Muscle layer of duodenum (tissue), 2 donors: ENCODE measurements at regions not wholly inside any gene's neighbourhood (a gene's known extent, or its start where the extent isn't known, plus 50 kb on each side); places are given as distances from the start of the nearest gene placed in this dataset.
"Not testable (repeated sequence)": the region's sequence is repeated elsewhere in the genome, so short reads cannot be mapped to it uniquely, and the experiment has no call there.

Experiments
- H3K27ac ChIP-seq: one replicate; pipeline ENCODE4 v1.7.0; 2013; ENCODE audit warnings: mild to moderate bottlenecking, low read length
- H3K27me3 ChIP-seq: one replicate; pipeline ENCODE4 v1.7.0; 2013; ENCODE audit warnings: low read depth, mild to moderate bottlenecking, control low read depth, low read length
- H3K36me3 ChIP-seq, 2 donors: one replicate each; pipeline ENCODE4 v1.7.0; 2013; ENCODE audit warnings: low read length in 2 of 2, control low read depth in 1 of 2, mild to moderate bottlenecking in 1 of 2; ENCODE audit not compliant: insufficient read depth in 2 of 2, control insufficient read depth in 1 of 2
- H3K4me1 ChIP-seq, 2 donors: one replicate each; pipeline ENCODE4 v1.7.0; 2013; ENCODE audit warnings: low read length in 2 of 2, mild to moderate bottlenecking in 2 of 2, control low read depth in 1 of 2, moderate library complexity in 1 of 2; ENCODE audit not compliant: insufficient read depth in 2 of 2, control insufficient read depth in 1 of 2
- H3K4me3 ChIP-seq, 2 donors: one replicate each; pipeline ENCODE4 v1.7.0; 2013; ENCODE audit warnings: low read length in 2 of 2, low read depth in 1 of 2, mild to moderate bottlenecking in 1 of 2
- H3K9me3 ChIP-seq, 2 donors: one replicate each; pipeline ENCODE4 v1.7.0; 2013; ENCODE audit warnings: low read length in 2 of 2, control low read depth in 1 of 2, mild to moderate bottlenecking in 1 of 2; ENCODE audit not compliant: control insufficient read depth in 1 of 2
- donor health status: healthy.

GRCh38 chr1:95532335-95532734 is 298.3 kb downstream of the RWDD3 start:
- no peaks in the 10 kb centered on the region for H3K27me3 ChIP-seq
- no peaks in the 10 kb centered on the region for H3K4me1 ChIP-seq
- H3K27ac ChIP-seq, result no peak overlapping the region
- no peak overlapping the region for H3K4me3 ChIP-seq
- H3K36me3 ChIP-seq, result no peaks in the 10 kb centered on the region
- H3K9me3 ChIP-seq, result no peaks in the 10 kb centered on the region

- Histone ChIP-seq H3K27ac (no peak overlapping the region), H3K27me3 (no peaks in the 10 kb centered on the region), H3K4me1 (no peaks in the 10 kb centered on the region), H3K4me3 (no peak overlapping the region), H3K9me3 (no peaks in the 10 kb centered on the region), H3K36me3 (no peaks in the 10 kb centered on the region)
These were observed 301.0 kb downstream of the RWDD3 start for GRCh38 chr1:95534985-95535384.

- no peaks in the 10 kb centered on the region for H3K27me3 ChIP-seq
- no peaks in the 10 kb centered on the region for H3K36me3 ChIP-seq
- H3K27ac ChIP-seq, result no peak overlapping the region
- no peak overlapping the region for H3K4me3 ChIP-seq
- no peaks in the 10 kb centered on the region for H3K9me3 ChIP-seq
- H3K4me1 ChIP-seq, result no peaks in the 10 kb centered on the region
These were observed 301.6 kb downstream of the RWDD3 start for GRCh38 chr1:95535614-95536013.

GRCh38 chr1:95536501-95536900 is 302.5 kb downstream of the RWDD3 start:
- Histone ChIP-seq H3K27me3 (no peaks in the 10 kb centered on the region), H3K9me3 (no peaks in the 10 kb centered on the region), H3K4me1 (no peaks in the 10 kb centered on the region), H3K27ac (no peak overlapping the region), H3K4me3 (no peak overlapping the region), H3K36me3 (no peaks in the 10 kb centered on the region)

- Histone ChIP-seq H3K36me3 (no peaks in the 10 kb centered on the region), H3K9me3 (no peaks in the 10 kb centered on the region), H3K27me3 (no peaks in the 10 kb centered on the region), H3K27ac (no peak overlapping the region), H3K4me3 (no peak overlapping the region), H3K4me1 (no peaks in the 10 kb centered on the region)
These were observed 303.2 kb downstream of the RWDD3 start for GRCh38 chr1:95537176-95537575.

GRCh38 chr1:95538242-95538641 is 304.2 kb downstream of the RWDD3 start:
- not testable (repeated sequence) for H3K9me3 ChIP-seq, H3K4me3 ChIP-seq, H3K36me3 ChIP-seq, H3K27ac ChIP-seq, H3K27me3 ChIP-seq, H3K4me1 ChIP-seq

- Histone ChIP-seq H3K27me3 (no peaks in the 10 kb centered on the region), H3K9me3 (no peaks in the 10 kb centered on the region), H3K27ac (no peak overlapping the region), H3K4me1 (peaks cover 0 to 4% of the 10 kb centered on the region in 2 donors), H3K4me3 (no peak overlapping the region), H3K36me3 (no peaks in the 10 kb centered on the region)
These were observed 308.9 kb downstream of the RWDD3 start for GRCh38 chr1:95542936-95543335.

- H3K4me3 ChIP-seq, result no peak overlapping the region
- peaks cover 0 to 4% of the 10 kb centered on the region in 2 donors for H3K4me1 ChIP-seq
- no peaks in the 10 kb centered on the region for H3K36me3 ChIP-seq
- H3K27ac ChIP-seq, result no peak overlapping the region
- H3K9me3 ChIP-seq, result no peaks in the 10 kb centered on the region
- H3K27me3 ChIP-seq, result no peaks in the 10 kb centered on the region
These were observed 313.0 kb downstream of the RWDD3 start for GRCh38 chr1:95547005-95547404.

- Histone ChIP-seq H3K36me3 (no peaks in the 10 kb centered on the region), H3K4me3 (no peak overlapping the region), H3K27me3 (no peaks in the 10 kb centered on the region), H3K27ac (no peak overlapping the region), H3K4me1 (peaks cover 0 to under 1% of the 10 kb centered on the region in 2 donors), H3K9me3 (no peaks in the 10 kb centered on the region)
These were observed 314.2 kb downstream of the RWDD3 start for GRCh38 chr1:95548211-95548610.

- Histone ChIP-seq H3K9me3 (no peaks in the 10 kb centered on the region), H3K36me3 (no peaks in the 10 kb centered on the region), H3K4me3 (no peak overlapping the region), H3K27me3 (no peaks in the 10 kb centered on the region), H3K27ac (no peak overlapping the region), H3K4me1 (no peaks in the 10 kb centered on the region)
These were observed 317.2 kb downstream of the RWDD3 start for GRCh38 chr1:95551201-95551600.

GRCh38 chr1:95553595-95553994 is 319.6 kb downstream of the RWDD3 start:
- H3K27me3 ChIP-seq, result no peaks in the 10 kb centered on the region
- H3K36me3 ChIP-seq, result no peaks in the 10 kb centered on the region
- H3K4me3 ChIP-seq, result no peak overlapping the region
- no peaks in the 10 kb centered on the region for H3K4me1 ChIP-seq
- H3K9me3 ChIP-seq, result peaks cover 0 to 4% of the 10 kb centered on the region in 2 donors
- H3K27ac ChIP-seq, result no peak overlapping the region

- Histone ChIP-seq H3K36me3 (no peaks in the 10 kb centered on the region), H3K4me1 (no peaks in the 10 kb centered on the region), H3K4me3 (no peak overlapping the region), H3K27ac (no peak overlapping the region), H3K9me3 (peaks cover 0 to 4% of the 10 kb centered on the region in 2 donors), H3K27me3 (no peaks in the 10 kb centered on the region)
These were observed 320.4 kb downstream of the RWDD3 start for GRCh38 chr1:95554408-95554807.
